H1 (cell line): ENCODE measurements at regions not wholly inside any gene's neighbourhood (a gene's known extent, or its start where the extent isn't known, plus 50 kb on each side); places are given as distances from the start of the nearest gene placed in this dataset.

Experiments used
- CTCF ChIA-PET: fragments of 300-600 bp; sonication (Branson Sonifier 250); formaldehyde crosslinking; loops from one replicate; lab custom pipeline; 2021; ENCODE audit not compliant: partially characterized antibody; lab: Charles Lee
- POLR2A ChIA-PET: fragments of 300-600 bp; sonication (Branson Sonifier 250); formaldehyde crosslinking; loops from one replicate; lab custom pipeline; 2021; ENCODE audit warnings: inconsistent platforms; ENCODE audit not compliant: partially characterized antibody; lab: Charles Lee
- DNase-seq, 2 experiments: peaks; one replicate each; pipeline versions ENCODE4 v3.0.0 to v3.0.0-alpha.2; 2010 to 2022; ENCODE audit warnings: low spot score in 2 of 2, low read depth in 1 of 2, mixed read lengths in 1 of 2
- FAIRE-seq: peaks from 2 replicates; lab custom pipeline; 2011; peaks lifted over from hg19 to GRCh38; lab: Jason Lieb, UNC
- H2AFZ ChIP-seq: 2 replicates; pipeline ENCODE4 v1.8.1; 2012; ENCODE audit warnings: low read length, inconsistent platforms
- H2AK5ac ChIP-seq: 2 replicates; pipeline ENCODE4 v1.6.1; 2013; ENCODE audit warnings: low read depth, low read length
- H2BK120ac ChIP-seq: replicated peaks from 2 replicates; pipeline ENCODE3; 2013; ENCODE audit warnings: low read depth, low read length, inconsistent platforms
- H2BK12ac ChIP-seq: 2 replicates; pipeline ENCODE4 v1.6.1; 2013; ENCODE audit warnings: low read depth, low read length
- H2BK15ac ChIP-seq: 2 replicates; pipeline ENCODE4 v1.6.1; 2013; ENCODE audit warnings: low read length
- H2BK20ac ChIP-seq: 2 replicates; pipeline ENCODE4 v1.6.1; 2013; ENCODE audit warnings: low read length
- H2BK5ac ChIP-seq: 2 replicates; pipeline ENCODE4 v1.6.1; 2013; ENCODE audit warnings: low read depth, low read length
- H3K14ac ChIP-seq: 2 replicates; pipeline ENCODE4 v1.6.1; 2013; ENCODE audit warnings: inconsistent platforms; ENCODE audit not compliant: insufficient read length
- H3K18ac ChIP-seq: 2 replicates; pipeline ENCODE4 v1.6.1; 2013; ENCODE audit warnings: low read length; ENCODE audit errors: extremely low read depth
- H3K23ac ChIP-seq: 2 replicates; pipeline ENCODE4 v1.6.1; 2013; ENCODE audit warnings: inconsistent platforms; ENCODE audit not compliant: insufficient read length
- H3K23me2 ChIP-seq: 2 replicates; pipeline ENCODE4 v1.6.1; 2013; ENCODE audit warnings: low read depth, low read length
- H3K27ac ChIP-seq: 2 replicates; pipeline ENCODE4 v1.6.1; 2011; ENCODE audit warnings: low read depth, low read length, inconsistent platforms
- H3K27me3 ChIP-seq, 4 experiments: replicated peaks in 1 of 4; 1 replicate in 1 of 4; 2 replicates in 3 of 4; pipeline versions ENCODE4 v1.6.1 to v1.8.1; 2011 to 2013; ENCODE audit warnings: low read length in 3 of 4, mild to moderate bottlenecking in 3 of 4, inconsistent platforms in 2 of 4, mixed read lengths in 2 of 4, moderate library complexity in 1 of 4; ENCODE audit not compliant: control insufficient read depth in 3 of 4, insufficient read depth in 3 of 4; ENCODE audit errors: extremely low read depth in 1 of 4
- H3K36me3 ChIP-seq, 4 experiments: 2 replicates each; pipeline versions ENCODE4 v1.6.1 to v1.8.1; 2011 to 2013; ENCODE audit warnings: mild to moderate bottlenecking in 4 of 4, low read length in 3 of 4, moderate library complexity in 2 of 4, control low read depth in 1 of 4, inconsistent platforms in 1 of 4; ENCODE audit not compliant: insufficient read depth in 4 of 4, control insufficient read depth in 2 of 4
- H3K4ac ChIP-seq: replicated peaks from 2 replicates; pipeline ENCODE3; 2013; ENCODE audit warnings: low read length, low read depth, mixed read lengths, inconsistent platforms; ENCODE audit not compliant: insufficient read length
- H3K4me1 ChIP-seq, 4 experiments: replicated peaks in 1 of 4; 1 replicate in 1 of 4; 2 replicates in 3 of 4; pipeline versions ENCODE4 v1.6.1 to v1.8.1; 2011 to 2013; ENCODE audit warnings: low read length in 3 of 4, inconsistent platforms in 2 of 4, mixed read lengths in 1 of 4; ENCODE audit not compliant: insufficient read depth in 4 of 4, control insufficient read depth in 3 of 4
- H3K4me2 ChIP-seq, 2 experiments: 2 replicates each; pipeline versions ENCODE4 v1.6.1 to v1.8.1; 2011 to 2013; ENCODE audit warnings: low read depth in 2 of 2, low read length in 2 of 2, control low read depth in 1 of 2, inconsistent platforms in 1 of 2, mild to moderate bottlenecking in 1 of 2; ENCODE audit not compliant: insufficient read depth in 1 of 2
- H3K4me3 ChIP-seq, 4 experiments: fragments of 200-600, 300-600 bp in 1 of 4; sonication (generic), shearing (Covaris generic), sonication (Bioruptor Twin) in 1 of 4; 2 replicates each; pipeline versions ENCODE4 v1.5.1 to v1.8.1; 2011 to 2016; ENCODE audit warnings: low read length in 4 of 4, low read depth in 3 of 4, control low read depth in 2 of 4, inconsistent platforms in 2 of 4, mild to moderate bottlenecking in 2 of 4, mixed read lengths in 1 of 4, moderate library complexity in 1 of 4; ENCODE audit not compliant: insufficient read depth in 2 of 4; ENCODE audit errors: extremely low read depth in 1 of 4
- H3K56ac ChIP-seq: replicated peaks from 2 replicates; pipeline ENCODE3; 2013; ENCODE audit warnings: low read depth, mild to moderate bottlenecking, mixed read lengths, low read length, inconsistent platforms; ENCODE audit not compliant: insufficient read length
- H3K79me1 ChIP-seq: 2 replicates; pipeline ENCODE4 v1.6.1; 2013; ENCODE audit warnings: low read depth, low read length, control low read depth
- H3K79me2 ChIP-seq, 2 experiments: 2 replicates each; pipeline versions ENCODE4 v1.6.1 to v1.8.1; 2012 to 2013; ENCODE audit warnings: low read length in 2 of 2, mild to moderate bottlenecking in 2 of 2, inconsistent platforms in 1 of 2; ENCODE audit not compliant: insufficient read depth in 2 of 2, control insufficient read depth in 1 of 2
- H3K9ac ChIP-seq, 4 experiments: replicated peaks in 1 of 4; 1 replicate in 1 of 4; 2 replicates in 3 of 4; pipeline versions ENCODE4 v1.6.1 to v1.8.1; 2011 to 2013; ENCODE audit warnings: low read depth in 3 of 4, low read length in 3 of 4, control low read depth in 2 of 4, mild to moderate bottlenecking in 2 of 4, moderate library complexity in 2 of 4, inconsistent platforms in 1 of 4; ENCODE audit errors: extremely low read depth in 1 of 4
- H3K9me3 ChIP-seq, 2 experiments: 2 replicates each; pipeline versions ENCODE4 v1.6.1 to v1.8.1; 2012 to 2013; ENCODE audit warnings: mild to moderate bottlenecking in 2 of 2, moderate library complexity in 2 of 2, control low read depth in 1 of 2, inconsistent platforms in 1 of 2, low read depth in 1 of 2, low read length in 1 of 2, mixed read lengths in 1 of 2; ENCODE audit not compliant: insufficient read depth in 2 of 2
- H4K20me1 ChIP-seq, 2 experiments: replicated peaks in 1 of 2; 2 replicates each; pipeline versions ENCODE3 to v1.8.1; 2011 to 2013; ENCODE audit warnings: inconsistent platforms in 2 of 2, low read length in 2 of 2, mild to moderate bottlenecking in 1 of 2; ENCODE audit not compliant: insufficient read depth in 2 of 2, control insufficient read depth in 1 of 2
- H4K5ac ChIP-seq: 2 replicates; pipeline ENCODE4 v1.6.1; 2013; ENCODE audit warnings: low read length, low read depth, mixed read lengths, inconsistent platforms; ENCODE audit not compliant: insufficient read length
- H4K8ac ChIP-seq: 2 replicates; pipeline ENCODE4 v1.8.0; 2013; ENCODE audit warnings: mild to moderate bottlenecking, moderate library complexity, low read length, inconsistent platforms; ENCODE audit not compliant: insufficient read depth; ENCODE audit errors: extremely low read depth
- H4K91ac ChIP-seq: replicated peaks from 2 replicates; pipeline ENCODE3; 2013; ENCODE audit warnings: low read length, mixed read lengths, inconsistent platforms; ENCODE audit not compliant: insufficient read length
- HDAC6 ChIP-seq: IDR thresholded peaks from one replicate; pipeline ENCODE4 v1.7.1; 2012; ENCODE audit warnings: low read depth, mild to moderate bottlenecking, inconsistent platforms, low read length, moderate library complexity
- RBBP5 ChIP-seq: IDR thresholded peaks from 2 replicates; pipeline ENCODE4 v1.7.1; 2012; ENCODE audit warnings: low read depth, mild to moderate bottlenecking, inconsistent platforms, low read length, moderate library complexity, borderline replicate concordance
- RXRA ChIP-seq: IDR thresholded peaks from 2 replicates; pipeline ENCODE4 v1.6.1; 2011; ENCODE audit warnings: low read depth, mild to moderate bottlenecking, low read length, moderate library complexity; ENCODE audit not compliant: insufficient read depth
- SIN3A ChIP-seq, 2 experiments: IDR thresholded peaks in 1 of 2; conservative IDR thresholded peaks in 1 of 2; 2 replicates each; pipeline ENCODE4 v1.6.1; 2011 to 2012; ENCODE audit warnings: low read length in 2 of 2, improper control_type of control experiment in 1 of 2, low read depth in 1 of 2, mild to moderate bottlenecking in 1 of 2
- SRF ChIP-seq: IDR thresholded peaks from 2 replicates; pipeline ENCODE4 v1.6.1; 2011; ENCODE audit warnings: mild to moderate bottlenecking, low read depth, low read length, moderate library complexity
- TAF1 ChIP-seq: IDR thresholded peaks from 2 replicates; pipeline ENCODE4 v1.6.1; 2011; ENCODE audit warnings: mild to moderate bottlenecking, low read depth, low read length
- TAF7 ChIP-seq: optimal IDR thresholded peaks from 2 replicates; pipeline ENCODE3; 2011; ENCODE audit warnings: low read depth, mild to moderate bottlenecking, inconsistent platforms, low read length, moderate library complexity, borderline replicate concordance
- YY1 ChIP-seq: IDR thresholded peaks from 2 replicates; pipeline ENCODE4 v1.6.1; 2011; ENCODE audit warnings: low read depth, mild to moderate bottlenecking, low read length
- WGBS, 2 experiments: shearing (Covaris generic) in 1 of 2; methylation state at CpG; one replicate each; pipeline versions ENCODE4 v1.1.6 to v1.1.7; 2013 to 2015; ENCODE audit warnings: low lambda C conversion rate in 2 of 2, mixed read lengths in 2 of 2, inconsistent platforms in 1 of 2, low coverage in 1 of 2, missing lambda C conversion rate in 1 of 2; ENCODE audit not compliant: insufficient replicate concordance in 2 of 2, insufficient coverage in 1 of 2, insufficient read length in 1 of 2; ENCODE audit errors: extremely low coverage in 1 of 2, missing lambda C conversion rate in 1 of 2; 5-methylcytosine and 5-hydroxymethylcytosine counted together
- TF ChIP-seq, protein P1 (sequence below), 3 experiments: IDR thresholded peaks; 1 replicate in 2 of 3; 2 replicates in 1 of 3; pipeline versions ENCODE4 v1.5.1 to v1.6.1; 2011; ENCODE audit warnings: low read length in 3 of 3, mild to moderate bottlenecking in 3 of 3, inconsistent platforms in 2 of 3, low read depth in 1 of 3, moderate library complexity in 1 of 3; ENCODE audit not compliant: insufficient read depth in 1 of 3; ENCODE audit errors: control extremely low read depth in 1 of 3

- Histone ChIP-seq H3K4me3 (no peak overlapping the region), H3K9ac (no peak overlapping the region), H2AFZ (no peak overlapping the region), H4K91ac (no peak overlapping the region), H3K56ac (no peak overlapping the region), H3K23me2 (no peaks in the 10 kb centered on the region; the same call in 1 of the 2 replicates), H3K4me2 (no peak overlapping the region), H4K5ac (no peak overlapping the region), H3K14ac (no peak overlapping the region), H3K79me1 (no peaks in the 10 kb centered on the region), H3K18ac (no peak overlapping the region), H2BK12ac (no peak overlapping the region), H3K79me2 (no peaks in the 10 kb centered on the region), H2BK20ac (no peak overlapping the region), H3K27me3 (no peaks in the 10 kb centered on the region), H2BK120ac (no peak overlapping the region), H3K36me3 (no peaks in the 10 kb centered on the region), H3K4ac (no peak overlapping the region), H4K20me1 (no peaks in the 10 kb centered on the region), H2AK5ac (no peak overlapping the region), H3K9me3 (no peaks in the 10 kb centered on the region; a peak in 1 of 4 replicates), H3K27ac (no peak overlapping the region), H3K23ac (no peak overlapping the region), H4K8ac (no peak overlapping the region), H3K4me1 (no peaks in the 10 kb centered on the region), H2BK15ac (no peak overlapping the region), H2BK5ac (no peak overlapping the region)
- WGBS, 2 experiments, result 89% methylated on average over 2 of the region's 2 CpGs; no CpG with 5 or more reads in 1 of the 2 experiments
- TF ChIP-seq HDAC6, result no peak
- no peak for TF ChIP-seq RXRA
- TF ChIP-seq RBBP5, result no peak
- TF ChIP-seq TAF7, result no peak
- TF ChIP-seq, protein P1, sequence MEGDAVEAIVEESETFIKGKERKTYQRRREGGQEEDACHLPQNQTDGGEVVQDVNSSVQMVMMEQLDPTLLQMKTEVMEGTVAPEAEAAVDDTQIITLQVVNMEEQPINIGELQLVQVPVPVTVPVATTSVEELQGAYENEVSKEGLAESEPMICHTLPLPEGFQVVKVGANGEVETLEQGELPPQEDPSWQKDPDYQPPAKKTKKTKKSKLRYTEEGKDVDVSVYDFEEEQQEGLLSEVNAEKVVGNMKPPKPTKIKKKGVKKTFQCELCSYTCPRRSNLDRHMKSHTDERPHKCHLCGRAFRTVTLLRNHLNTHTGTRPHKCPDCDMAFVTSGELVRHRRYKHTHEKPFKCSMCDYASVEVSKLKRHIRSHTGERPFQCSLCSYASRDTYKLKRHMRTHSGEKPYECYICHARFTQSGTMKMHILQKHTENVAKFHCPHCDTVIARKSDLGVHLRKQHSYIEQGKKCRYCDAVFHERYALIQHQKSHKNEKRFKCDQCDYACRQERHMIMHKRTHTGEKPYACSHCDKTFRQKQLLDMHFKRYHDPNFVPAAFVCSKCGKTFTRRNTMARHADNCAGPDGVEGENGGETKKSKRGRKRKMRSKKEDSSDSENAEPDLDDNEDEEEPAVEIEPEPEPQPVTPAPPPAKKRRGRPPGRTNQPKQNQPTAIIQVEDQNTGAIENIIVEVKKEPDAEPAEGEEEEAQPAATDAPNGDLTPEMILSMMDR (IDR thresholded peaks at IDR 0.05; ENCODE audit: control extremely low read depth in 1 of 3, insufficient read depth in 1 of 3, low read depth in 1 of 3, low read length in 3 of 3), result no peak
- TF ChIP-seq YY1, result no peak
- TF ChIP-seq TAF1, result no peak
- TF ChIP-seq SIN3A (conservative IDR thresholded peaks at IDR 0.05 in 1 of 2, IDR thresholded peaks at IDR 0.05 in 1 of 2; ENCODE audit: low read depth in 1 of 2, low read length in 2 of 2), result no peak
- TF ChIP-seq SRF, result no peak
- DNase-seq (no peak), FAIRE-seq (no peak)
- POLR2A ChIA-PET, result no interaction called here
- CTCF ChIA-PET, result no interaction called here
These were observed 465.5 kb upstream of the KLF6 start for GRCh38 chr10:4250587-4250887.
